CD4-positive, CD25-positive, alpha-beta regulatory T cell (primary cell): ENCODE measurements at regions not wholly inside any gene's neighbourhood (a gene's known extent, or its start where the extent isn't known, plus 50 kb on each side); places are given as distances from the start of the nearest gene placed in this dataset.

Experiments
- ATAC-seq, 2 donors: fragments of 150-1000 bp; cut with Tn5 transposase; one replicate each; pipeline ENCODE4 v1.10.0; 2021; ENCODE audit warnings: low read depth in 2 of 2, moderate number of reproducible peaks in 2 of 2, moderate library complexity in 1 of 2
- DNase-seq, 3 donors: peaks; one replicate each; pipeline versions ENCODE4 v3.0.0 to v3.0.0-alpha.2; 2012 to 2022; ENCODE audit warnings: mixed read lengths in 1 of 3
- H3K27ac ChIP-seq: one replicate; pipeline ENCODE4 v1.7.0; 2013; ENCODE audit warnings: mild to moderate bottlenecking, low read length; ENCODE audit not compliant: insufficient read depth, poor library complexity, severe bottlenecking
- H3K27me3 ChIP-seq: one replicate; pipeline ENCODE4 v1.7.0; 2013; ENCODE audit warnings: low read length; ENCODE audit not compliant: control insufficient read depth, insufficient read depth
- H3K36me3 ChIP-seq: one replicate; pipeline ENCODE4 v1.7.0; 2013; ENCODE audit warnings: mild to moderate bottlenecking, low read length, moderate library complexity; ENCODE audit not compliant: control insufficient read depth, insufficient read depth
- H3K4me1 ChIP-seq: 2 replicates; pipeline ENCODE4 v1.7.0; 2013; ENCODE audit warnings: mild to moderate bottlenecking, low read length; ENCODE audit not compliant: insufficient read depth, control insufficient read depth, poor library complexity, severe bottlenecking
- H3K4me3 ChIP-seq: one replicate; pipeline ENCODE4 v1.7.0; 2013; ENCODE audit warnings: low read depth, mild to moderate bottlenecking, low read length, moderate library complexity
- H3K9me3 ChIP-seq, 2 experiments: 1 replicate in 1 of 2; 2 replicates in 1 of 2; pipeline ENCODE4 v1.7.0; 2013; ENCODE audit warnings: low read length in 2 of 2, mild to moderate bottlenecking in 1 of 2, moderate library complexity in 1 of 2; ENCODE audit not compliant: control insufficient read depth in 2 of 2
- H3K27ac Mint-ChIP-seq, 3 donors: one replicate each; pipeline ENCODE4 v1.8.0; 2020 to 2022; ENCODE audit warnings: mild to moderate bottlenecking in 3 of 3, mixed read lengths in 3 of 3, moderate library complexity in 2 of 3
- H3K27me3 Mint-ChIP-seq: one replicate; pipeline ENCODE4 v1.8.0; 2022; ENCODE audit warnings: mild to moderate bottlenecking, mixed read lengths
- H3K36me3 Mint-ChIP-seq: one replicate; pipeline ENCODE4 v1.8.0; 2020; ENCODE audit warnings: mixed read lengths
- H3K4me1 Mint-ChIP-seq, 4 donors: one replicate each; pipeline ENCODE4 v1.8.0; 2020 to 2022; ENCODE audit warnings: mixed read lengths in 4 of 4, mild to moderate bottlenecking in 1 of 4
- H3K4me3 Mint-ChIP-seq, 4 donors: one replicate each; pipeline ENCODE4 v1.8.0; 2020 to 2022; ENCODE audit warnings: mild to moderate bottlenecking in 4 of 4, mixed read lengths in 4 of 4, moderate library complexity in 3 of 4
- H3K9me3 Mint-ChIP-seq, 7 donors: one replicate each; pipeline ENCODE4 v1.8.0; 2020 to 2022; ENCODE audit warnings: mixed read lengths in 7 of 7, mild to moderate bottlenecking in 3 of 7, moderate library complexity in 2 of 7

GRCh38 chr10:6643962-6644361 lies 63.9 kb upstream of the PRKCQ start:
- Mint-ChIP-seq H3K27me3 (peaks cover 5% of the 10 kb centered on the region), H3K4me1 (peaks cover 18 to 35% (median 26%) of the 10 kb centered on the region in 4 donors), H3K4me3 (no peak overlapping the region), H3K27ac (peak overlapping the region in 2 of 3 donors; percentile 20 to 53), H3K36me3 (no peaks in the 10 kb centered on the region), H3K9me3 (no peaks in the 10 kb centered on the region)
- H3K4me1 ChIP-seq: peaks cover 18% of the 10 kb centered on the region
- H3K27ac ChIP-seq: no peak overlapping the region
- ATAC-seq: no peak
- no peaks in the 10 kb centered on the region for H3K27me3 ChIP-seq
- H3K9me3 ChIP-seq: no peaks in the 10 kb centered on the region
- DNase-seq: peak in 1 of 3 donors; percentile 52
- no peaks in the 10 kb centered on the region for H3K36me3 ChIP-seq
- H3K4me3 ChIP-seq: no peak overlapping the region

GRCh38 chr10:6642876-6643275 lies 62.8 kb upstream of the PRKCQ start:
- Histone ChIP-seq H3K36me3 (no peaks in the 10 kb centered on the region), H3K9me3 (no peaks in the 10 kb centered on the region), H3K4me1 (peaks cover 15% of the 10 kb centered on the region), H3K27me3 (no peaks in the 10 kb centered on the region), H3K27ac (no peak overlapping the region), H3K4me3 (no peak overlapping the region)
- Mint-ChIP-seq H3K4me1 (peaks cover 18 to 35% (median 26%) of the 10 kb centered on the region in 4 donors), H3K4me3 (no peak overlapping the region), H3K27me3 (peaks cover 5% of the 10 kb centered on the region), H3K9me3 (no peaks in the 10 kb centered on the region), H3K27ac (peak overlapping the region in 1 of 3 donors; percentile 43), H3K36me3 (no peaks in the 10 kb centered on the region)
- peak in 1 of 3 donors; percentile 57 for DNase-seq
- ATAC-seq: no peak

GRCh38 chr10:6640433-6641040 lies 60.5 kb upstream of the PRKCQ start:
- Histone ChIP-seq H3K27me3 (no peaks in the 10 kb centered on the region), H3K27ac (no peak overlapping the region), H3K4me1 (peaks cover 11% of the 10 kb centered on the region), H3K4me3 (no peak overlapping the region), H3K9me3 (no peaks in the 10 kb centered on the region), H3K36me3 (no peaks in the 10 kb centered on the region)
- Mint-ChIP-seq H3K4me1 (peaks cover 20 to 45% (median 29%) of the 10 kb centered on the region in 4 donors), H3K9me3 (no peaks in the 10 kb centered on the region), H3K27ac (no peak overlapping the region), H3K4me3 (no peak overlapping the region), H3K36me3 (peaks cover 10% of the 10 kb centered on the region), H3K27me3 (peaks cover 13% of the 10 kb centered on the region)
- DNase-seq (no peak), ATAC-seq (no peak)

DNA sequence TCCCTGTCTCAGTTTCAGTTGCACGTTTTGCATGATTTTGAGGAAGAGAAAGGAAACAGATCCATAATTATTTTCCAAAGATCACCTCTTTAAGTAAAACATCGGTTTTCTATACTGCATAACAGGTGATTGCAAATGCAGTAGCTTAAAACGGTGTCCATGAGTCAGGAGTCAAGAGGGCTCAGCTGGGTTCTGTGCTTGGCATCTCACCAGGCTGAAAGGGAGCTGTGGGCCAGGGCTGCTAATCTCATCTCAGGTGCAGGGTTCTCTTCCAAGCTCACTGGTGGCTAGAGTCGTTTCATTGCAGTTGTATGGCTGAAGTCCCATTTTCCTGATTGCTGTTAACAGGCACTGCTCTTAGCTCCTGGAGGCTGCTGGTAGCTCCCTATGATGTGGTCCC lies 57.0 kb upstream of the PRKCQ start:
- peak overlapping the region in 1 of 3 donors; percentile 20 for H3K27ac Mint-ChIP-seq
- H3K4me1 ChIP-seq: no peaks in the 10 kb centered on the region
- no peaks in the 10 kb centered on the region for H3K27me3 ChIP-seq
- H3K36me3 Mint-ChIP-seq: peaks cover 15% of the 10 kb centered on the region
- no peak overlapping the region for H3K27ac ChIP-seq
- no peaks in the 10 kb centered on the region for H3K36me3 ChIP-seq
- no peak overlapping the region for H3K4me3 ChIP-seq
- DNase-seq (no peak), ATAC-seq (no peak)
- no peaks in the 10 kb centered on the region for H3K9me3 ChIP-seq
- H3K4me3 Mint-ChIP-seq: no peak overlapping the region
- no peaks in the 10 kb centered on the region for H3K9me3 Mint-ChIP-seq
- H3K4me1 Mint-ChIP-seq: peaks cover 5 to 34% (median 8%) of the 10 kb centered on the region in 4 donors
- H3K27me3 Mint-ChIP-seq: peaks cover 15% of the 10 kb centered on the region

- ATAC-seq (no peak), DNase-seq (peak in 1 of 3 donors; percentile 53)
- Mint-ChIP-seq H3K36me3 (peaks cover 20% of the 10 kb centered on the region), H3K4me3 (no peak overlapping the region), H3K27ac (peak overlapping the region in 1 of 3 donors; percentile 52), H3K27me3 (peaks cover 15% of the 10 kb centered on the region), H3K4me1 (peaks cover 5 to 34% (median 8%) of the 10 kb centered on the region in 4 donors), H3K9me3 (no peaks in the 10 kb centered on the region)
- Histone ChIP-seq H3K27ac (no peak overlapping the region), H3K36me3 (no peaks in the 10 kb centered on the region), H3K9me3 (no peaks in the 10 kb centered on the region), H3K4me3 (peak overlapping the region; percentile 13), H3K4me1 (no peaks in the 10 kb centered on the region), H3K27me3 (no peaks in the 10 kb centered on the region)
These were observed 55.7 kb upstream of the PRKCQ start for GRCh38 chr10:6635784-6636183.
